Central memory CD8-positive, alpha-beta T cell (primary cell): ENCODE measurements at regions not wholly inside any gene's neighbourhood (a gene's known extent, or its start where the extent isn't known, plus 50 kb on each side); places are given as distances from the start of the nearest gene placed in this dataset.
"Not testable (repeated sequence)": the region's sequence is repeated elsewhere in the genome, so short reads cannot be mapped to it uniquely, and the experiment has no call there.

Source experiments
- ATAC-seq: fragments of 150-1000 bp; cut with Tn5 transposase; replicated peaks from 2 replicates; pipeline ENCODE4 v1.10.0; 2022; ENCODE audit warnings: mild to moderate bottlenecking, moderate FRiP score, moderate number of reproducible peaks; ENCODE audit not compliant: poor library complexity, severe bottlenecking; ENCODE audit errors: extremely low read depth
- DNase-seq, 2 donors: peaks; one replicate each; pipeline ENCODE4 v3.0.0; 2021; ENCODE audit warnings: low spot score in 2 of 2
- H3K27ac Mint-ChIP-seq: one replicate; pipeline ENCODE4 v1.8.0; 2022; ENCODE audit warnings: low read depth, mild to moderate bottlenecking, moderate library complexity, mixed read lengths
- H3K27me3 Mint-ChIP-seq: one replicate; pipeline ENCODE4 v1.8.0; 2022; ENCODE audit warnings: mixed read lengths
- H3K36me3 Mint-ChIP-seq: one replicate; pipeline ENCODE4 v1.8.0; 2022; ENCODE audit warnings: mild to moderate bottlenecking, moderate library complexity, mixed read lengths; ENCODE audit not compliant: insufficient read depth
- H3K4me1 Mint-ChIP-seq: one replicate; pipeline ENCODE4 v1.8.0; 2022; ENCODE audit warnings: mixed read lengths
- H3K4me3 Mint-ChIP-seq: one replicate; pipeline ENCODE4 v1.8.0; 2022; ENCODE audit warnings: mild to moderate bottlenecking, moderate library complexity, mixed read lengths
- H3K9me3 Mint-ChIP-seq: one replicate; pipeline ENCODE4 v1.8.0; 2022; ENCODE audit warnings: mixed read lengths

DNA sequence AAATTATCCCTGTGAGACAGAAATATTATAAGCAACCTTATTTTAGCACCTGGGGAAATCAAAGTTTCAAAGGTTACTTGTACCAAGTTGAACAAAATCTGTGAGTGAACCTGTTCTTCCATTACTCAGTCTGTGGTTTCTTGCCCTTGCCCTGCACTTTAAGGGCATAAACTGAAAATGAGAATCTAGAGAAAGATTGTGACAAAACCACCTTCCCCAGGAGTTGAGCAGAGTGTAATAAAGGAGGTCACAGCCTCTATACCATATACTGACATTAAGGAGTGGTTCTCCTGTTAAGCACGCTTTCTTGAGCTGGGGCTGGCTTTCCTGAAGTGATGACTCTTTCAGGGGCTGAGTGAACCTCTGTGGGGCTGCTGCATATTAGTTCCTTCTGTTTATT lies 143.4 kb downstream of the PDCD6IP start:
- ATAC-seq: no peak
- H3K4me1 Mint-ChIP-seq: peaks cover 5% of the 10 kb centered on the region
- no peak for DNase-seq
- no peaks in the 10 kb centered on the region for H3K9me3 Mint-ChIP-seq
- peaks cover 24% of the 10 kb centered on the region for H3K27me3 Mint-ChIP-seq
- H3K27ac Mint-ChIP-seq: no peak overlapping the region
- H3K36me3 Mint-ChIP-seq: peaks cover 2% of the 10 kb centered on the region
- H3K4me3 Mint-ChIP-seq: no peak overlapping the region

DNA sequence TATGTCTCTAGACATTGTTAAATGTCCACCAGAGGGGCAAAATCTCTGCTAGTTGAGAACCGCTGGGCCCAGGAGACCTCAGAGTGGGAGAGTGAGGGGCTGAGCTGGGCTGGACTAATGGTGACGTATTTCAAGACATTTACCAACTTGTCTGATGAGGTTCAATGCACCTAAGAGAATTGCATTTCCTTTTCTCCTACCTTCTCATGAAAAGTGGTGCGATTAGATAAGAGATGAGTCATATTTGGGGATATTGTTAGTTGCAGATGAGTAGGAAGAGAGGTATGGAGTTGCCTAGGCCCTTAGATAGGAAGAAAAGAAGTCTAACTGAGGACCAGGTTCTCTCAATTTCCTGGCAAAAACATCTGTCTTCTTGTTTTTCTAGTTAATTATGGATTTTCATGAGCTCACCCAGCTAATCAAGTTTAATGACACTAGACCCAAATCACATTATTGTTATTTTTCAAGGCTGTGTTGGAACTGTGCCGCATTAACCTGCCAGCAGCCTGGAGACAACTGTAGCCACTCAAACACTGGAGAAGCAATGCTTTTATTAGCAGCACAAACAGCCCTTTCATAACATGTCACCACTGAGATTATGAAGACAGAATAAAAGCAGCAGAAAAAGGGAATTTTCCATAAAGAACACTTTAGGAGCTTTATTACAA lies 144.2 kb downstream of the PDCD6IP start:
- Mint-ChIP-seq H3K9me3 (no peaks in the 10 kb centered on the region), H3K27ac (no peak overlapping the region), H3K36me3 (peaks cover 2% of the 10 kb centered on the region), H3K4me3 (no peak overlapping the region), H3K4me1 (peaks cover 5% of the 10 kb centered on the region), H3K27me3 (peaks cover 16% of the 10 kb centered on the region)
- ATAC-seq (no peak), DNase-seq (no peak)

DNA sequence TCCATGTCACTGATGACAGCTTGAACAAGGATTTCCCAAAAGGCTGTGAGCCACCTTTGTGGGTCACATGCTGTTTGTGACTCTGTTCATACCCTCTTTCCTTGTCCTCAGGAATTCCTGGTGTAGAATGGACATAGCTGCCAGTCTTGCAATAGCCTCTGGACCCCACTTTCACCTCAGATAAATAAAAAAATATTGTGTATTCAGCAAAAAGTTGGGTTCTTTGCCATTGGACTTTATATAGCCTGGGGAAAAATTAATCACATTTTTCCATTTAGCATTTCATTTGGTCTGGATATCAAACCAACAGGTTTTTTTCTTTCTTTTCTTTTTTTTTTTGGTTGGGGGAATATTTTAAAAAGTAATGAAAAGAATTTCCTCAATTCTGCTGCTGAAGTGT lies 144.8 kb downstream of the PDCD6IP start:
- H3K36me3 Mint-ChIP-seq: peaks cover 2% of the 10 kb centered on the region
- H3K27ac Mint-ChIP-seq: no peak overlapping the region
- no peak overlapping the region for H3K4me3 Mint-ChIP-seq
- H3K9me3 Mint-ChIP-seq: no peaks in the 10 kb centered on the region
- DNase-seq (no peak), ATAC-seq (no peak)
- peaks cover 5% of the 10 kb centered on the region for H3K4me1 Mint-ChIP-seq
- peaks cover 9% of the 10 kb centered on the region for H3K27me3 Mint-ChIP-seq

DNA sequence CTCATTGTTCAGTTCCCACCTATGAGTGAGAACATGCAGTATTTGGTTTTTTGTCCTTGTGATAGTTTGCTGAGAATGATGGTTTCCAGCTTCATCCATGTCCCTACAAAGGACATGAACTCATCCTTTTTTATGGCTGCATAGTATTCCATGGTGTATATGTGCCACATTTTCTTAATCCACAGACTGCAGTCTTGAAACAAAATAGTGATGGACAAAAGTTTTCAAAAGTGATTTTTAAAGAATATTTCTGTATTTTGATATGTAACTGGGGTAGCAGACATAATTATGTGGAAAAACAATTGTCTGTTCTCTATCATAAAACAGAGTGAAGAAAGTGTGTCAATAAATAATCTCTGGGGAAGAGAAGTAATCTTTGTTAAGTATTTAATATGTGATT lies 148.2 kb downstream of the PDCD6IP start:
- not testable (repeated sequence) for H3K4me3 Mint-ChIP-seq, H3K27ac Mint-ChIP-seq, DNase-seq, H3K9me3 Mint-ChIP-seq, H3K27me3 Mint-ChIP-seq, H3K4me1 Mint-ChIP-seq, ATAC-seq, H3K36me3 Mint-ChIP-seq

DNA sequence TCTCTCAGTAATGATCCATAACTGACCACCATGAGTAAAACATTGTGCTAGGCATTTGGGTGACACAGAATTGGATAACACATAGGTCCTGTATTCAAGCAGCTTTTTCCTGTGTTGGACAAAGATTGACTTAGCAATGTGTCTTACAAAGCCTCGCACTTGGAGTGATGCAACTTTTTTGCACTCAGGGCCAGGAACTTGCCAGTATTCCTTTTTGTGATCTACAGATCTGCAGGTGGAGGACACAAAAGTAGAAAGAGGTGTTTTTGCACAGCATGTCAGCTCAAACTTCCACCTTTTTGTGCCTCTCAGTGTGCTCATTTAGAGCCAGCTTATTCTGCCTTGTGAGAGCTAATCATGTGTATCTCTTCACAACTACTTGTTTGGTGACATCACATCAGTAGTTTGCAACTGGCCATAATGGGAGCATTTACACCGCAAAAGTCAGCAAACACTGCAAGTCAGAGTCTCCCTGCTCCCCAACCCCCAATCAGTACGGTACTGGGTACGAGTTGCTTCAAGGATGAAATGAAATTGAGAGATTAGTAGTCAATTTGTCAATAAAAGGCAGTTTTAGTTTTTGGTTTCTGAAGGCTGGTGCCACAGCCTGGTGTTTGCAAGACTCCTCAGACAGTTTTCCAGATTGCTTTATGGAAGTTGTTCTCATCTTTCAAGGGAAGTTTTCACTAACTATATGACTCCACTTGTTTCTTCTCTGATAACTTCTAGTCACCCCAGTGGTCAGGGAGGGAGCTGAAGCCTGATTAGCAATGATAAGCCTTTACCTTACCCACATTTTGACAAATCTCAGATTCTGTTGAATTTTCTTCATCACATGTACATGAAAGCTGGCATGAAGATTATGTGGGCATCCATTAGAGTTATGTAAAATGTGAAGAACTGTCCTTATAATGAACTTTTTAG lies 149.1 kb downstream of the PDCD6IP start:
- Mint-ChIP-seq H3K4me3 (no peak overlapping the region), H3K9me3 (no peaks in the 10 kb centered on the region)

DNA sequence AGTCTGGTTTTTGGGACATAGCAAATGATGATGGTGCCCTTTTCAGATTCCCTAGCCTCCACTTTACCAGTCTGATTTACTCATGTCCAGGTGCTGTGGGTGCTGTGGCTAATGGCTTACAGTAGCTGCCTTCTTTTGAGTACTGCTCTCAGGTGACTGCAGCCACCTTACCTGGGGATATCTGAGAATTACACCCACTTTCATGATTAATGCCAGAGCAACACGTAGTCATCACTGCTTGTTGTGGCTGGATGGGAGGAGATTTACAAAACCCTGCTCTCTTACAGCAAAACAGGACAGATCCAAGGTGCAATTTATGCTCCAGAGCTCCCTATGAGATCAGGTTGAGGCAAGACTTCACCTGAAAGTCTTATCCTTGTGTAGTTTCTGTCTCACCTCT lies 150.6 kb downstream of the PDCD6IP start:
- peaks cover 6% of the 10 kb centered on the region for H3K27me3 Mint-ChIP-seq

More for the DNA sequence above, 149.1 kb downstream of the PDCD6IP start:
- Mint-ChIP-seq H3K4me1 (no peaks in the 10 kb centered on the region), H3K27ac (no peak overlapping the region), H3K27me3 (peaks cover 9% of the 10 kb centered on the region), H3K36me3 (peaks cover 2% of the 10 kb centered on the region)
- no peak for DNase-seq
- no peak for ATAC-seq

DNA sequence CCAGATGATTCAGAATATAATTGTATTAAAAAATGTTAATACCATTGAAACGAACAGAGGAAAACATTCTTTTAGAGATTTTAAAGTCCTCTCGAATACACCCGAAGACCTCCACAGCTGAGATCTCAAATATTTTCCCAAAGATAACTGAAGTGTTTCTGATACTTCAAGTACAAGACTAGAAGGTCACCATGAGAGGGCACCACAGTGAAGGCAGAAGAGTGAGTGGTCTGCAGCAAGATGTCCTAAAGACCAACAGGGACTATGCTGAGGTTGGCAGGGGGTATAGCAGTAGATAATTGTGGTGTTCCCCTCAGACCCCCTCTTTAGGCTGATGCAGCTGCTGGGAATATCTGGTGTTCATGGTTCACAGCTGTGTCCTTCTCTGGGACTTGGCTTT lies 156.5 kb downstream of the PDCD6IP start:
- no peak overlapping the region for H3K4me3 Mint-ChIP-seq
- H3K36me3 Mint-ChIP-seq: no peaks in the 10 kb centered on the region
- no peaks in the 10 kb centered on the region for H3K4me1 Mint-ChIP-seq
- ATAC-seq (no peak), DNase-seq (no peak)
- no peaks in the 10 kb centered on the region for H3K9me3 Mint-ChIP-seq
- H3K27me3 Mint-ChIP-seq: no peaks in the 10 kb centered on the region
- H3K27ac Mint-ChIP-seq: no peak overlapping the region

More for the DNA sequence above, 150.6 kb downstream of the PDCD6IP start:
- Mint-ChIP-seq H3K4me3 (no peak overlapping the region), H3K36me3 (no peaks in the 10 kb centered on the region), H3K4me1 (no peaks in the 10 kb centered on the region), H3K9me3 (no peaks in the 10 kb centered on the region), H3K27ac (no peak overlapping the region)
- DNase-seq: no peak
- no peak for ATAC-seq

DNA sequence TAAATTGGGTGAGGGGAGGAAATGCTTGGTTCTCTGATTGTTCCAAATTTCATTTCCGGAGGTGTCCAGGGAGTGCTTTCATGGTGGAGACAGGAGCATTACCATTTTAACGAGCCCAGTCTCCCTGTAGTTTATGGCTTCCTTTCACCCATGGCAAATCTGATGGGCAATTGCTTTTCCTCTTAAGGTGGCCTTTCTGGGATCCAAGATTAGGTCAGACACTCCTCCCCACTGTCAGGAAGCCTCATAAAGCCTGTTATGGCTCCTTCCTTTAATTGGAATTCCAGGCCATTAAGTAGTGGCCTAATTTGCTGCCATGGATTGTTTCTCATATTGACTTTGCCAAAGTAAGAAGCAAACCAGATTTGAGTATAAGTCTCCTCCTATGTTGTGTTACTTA lies 157.8 kb downstream of the PDCD6IP start:
- Mint-ChIP-seq H3K27ac (no peak overlapping the region), H3K9me3 (no peaks in the 10 kb centered on the region), H3K27me3 (no peaks in the 10 kb centered on the region), H3K36me3 (no peaks in the 10 kb centered on the region), H3K4me1 (no peaks in the 10 kb centered on the region), H3K4me3 (no peak overlapping the region)
- ATAC-seq (no peak), DNase-seq (no peak)

DNA sequence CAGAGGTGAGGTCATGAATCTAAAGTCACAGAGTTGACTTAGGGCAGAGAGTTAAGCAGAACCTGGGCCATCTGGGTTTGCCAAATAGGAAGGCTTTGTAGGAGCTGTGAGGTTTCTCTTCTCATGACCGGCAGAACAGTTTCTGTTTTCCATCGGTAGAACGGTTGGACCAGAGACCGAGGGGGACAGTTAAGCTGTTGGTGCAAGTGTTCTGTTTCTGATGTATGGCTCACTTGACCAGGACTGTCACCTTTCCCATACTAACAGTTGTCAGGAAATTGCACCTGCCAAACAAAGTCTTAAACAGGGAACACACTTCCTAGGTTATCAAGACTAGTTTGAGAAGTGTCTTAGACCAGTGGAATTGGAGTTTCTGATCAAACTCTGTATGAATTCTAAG lies 158.3 kb downstream of the PDCD6IP start:
- ATAC-seq (no peak), DNase-seq (no peak)
- H3K9me3 Mint-ChIP-seq: no peaks in the 10 kb centered on the region
- H3K27me3 Mint-ChIP-seq: no peaks in the 10 kb centered on the region
- H3K36me3 Mint-ChIP-seq: no peaks in the 10 kb centered on the region
- no peaks in the 10 kb centered on the region for H3K4me1 Mint-ChIP-seq
- no peak overlapping the region for H3K4me3 Mint-ChIP-seq
- no peak overlapping the region for H3K27ac Mint-ChIP-seq

DNA sequence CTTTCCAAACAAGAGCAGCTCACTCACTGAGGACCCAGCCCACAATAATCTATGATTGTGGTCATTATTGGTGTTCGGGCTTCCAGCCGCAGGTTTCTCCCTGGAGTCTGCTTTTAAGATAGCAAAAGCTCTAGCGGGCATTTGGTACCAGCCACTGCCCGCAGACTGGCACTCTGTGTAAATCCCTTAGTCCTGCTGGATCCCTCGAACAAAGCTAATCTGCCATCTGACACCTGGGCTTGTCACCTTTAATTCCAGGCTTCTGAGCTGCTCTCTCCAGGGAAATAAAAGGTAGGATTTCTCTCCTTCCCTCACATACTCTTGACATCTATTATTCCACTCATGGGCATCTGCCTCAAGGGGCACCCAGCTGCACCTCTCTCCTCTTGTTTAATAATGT lies 158.7 kb downstream of the PDCD6IP start:
- ATAC-seq (no peak), DNase-seq (no peak)
- H3K36me3 Mint-ChIP-seq: no peaks in the 10 kb centered on the region
- H3K27ac Mint-ChIP-seq: no peak overlapping the region
- H3K27me3 Mint-ChIP-seq: no peaks in the 10 kb centered on the region
- no peaks in the 10 kb centered on the region for H3K4me1 Mint-ChIP-seq
- no peaks in the 10 kb centered on the region for H3K9me3 Mint-ChIP-seq
- H3K4me3 Mint-ChIP-seq: no peak overlapping the region

DNA sequence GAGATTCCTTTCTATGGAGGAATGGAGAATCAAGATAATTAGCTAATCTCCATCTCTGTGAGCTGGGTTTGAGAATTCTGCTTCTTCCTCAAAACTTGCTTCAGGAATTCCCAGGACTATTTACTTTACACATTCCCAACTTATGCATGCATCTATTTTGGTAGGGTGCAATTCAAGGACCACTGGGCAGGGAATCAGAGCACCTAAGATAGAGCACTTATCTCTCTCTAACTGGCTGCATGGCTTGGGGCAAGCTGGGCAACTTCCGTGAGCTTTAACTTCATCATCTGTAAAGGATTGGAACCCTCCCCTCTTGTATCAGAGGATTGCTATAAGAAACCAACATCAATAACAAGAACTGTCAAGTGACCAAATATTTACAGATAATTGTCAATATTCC lies 160.2 kb downstream of the PDCD6IP start:
- ATAC-seq: no peak

DNA sequence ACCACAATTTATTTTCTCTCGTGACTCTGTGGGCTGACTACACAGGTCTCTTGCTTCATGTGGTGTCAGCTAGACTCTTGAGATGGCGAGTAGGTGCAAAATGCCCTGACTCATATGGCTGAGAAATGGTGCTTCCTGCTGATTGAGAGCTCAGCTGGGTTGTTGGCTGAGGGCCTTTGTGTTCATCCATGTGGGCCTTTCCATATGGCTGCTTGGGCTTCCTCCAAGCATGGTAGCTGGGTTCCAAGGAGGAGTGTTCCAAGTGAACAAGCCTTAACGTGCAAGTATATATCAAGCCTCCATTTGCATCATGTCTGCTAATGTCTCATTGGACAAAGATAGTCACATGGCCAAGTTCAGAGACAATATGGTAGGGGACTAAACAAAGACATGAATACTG lies 164.0 kb downstream of the PDCD6IP start:
- DNase-seq: no peak
- H3K36me3 Mint-ChIP-seq: peaks cover 1% of the 10 kb centered on the region
- no peaks in the 10 kb centered on the region for H3K9me3 Mint-ChIP-seq
- no peaks in the 10 kb centered on the region for H3K4me1 Mint-ChIP-seq
- no peak overlapping the region for H3K27ac Mint-ChIP-seq
- no peak for ATAC-seq
- H3K27me3 Mint-ChIP-seq: peaks cover 2% of the 10 kb centered on the region
- H3K4me3 Mint-ChIP-seq: no peak overlapping the region

More for the DNA sequence above, 160.2 kb downstream of the PDCD6IP start:
- DNase-seq: no peak
- Mint-ChIP-seq H3K27me3 (no peaks in the 10 kb centered on the region), H3K36me3 (peaks cover 1% of the 10 kb centered on the region), H3K9me3 (no peaks in the 10 kb centered on the region), H3K4me3 (no peak overlapping the region), H3K4me1 (no peaks in the 10 kb centered on the region), H3K27ac (no peak overlapping the region)

DNA sequence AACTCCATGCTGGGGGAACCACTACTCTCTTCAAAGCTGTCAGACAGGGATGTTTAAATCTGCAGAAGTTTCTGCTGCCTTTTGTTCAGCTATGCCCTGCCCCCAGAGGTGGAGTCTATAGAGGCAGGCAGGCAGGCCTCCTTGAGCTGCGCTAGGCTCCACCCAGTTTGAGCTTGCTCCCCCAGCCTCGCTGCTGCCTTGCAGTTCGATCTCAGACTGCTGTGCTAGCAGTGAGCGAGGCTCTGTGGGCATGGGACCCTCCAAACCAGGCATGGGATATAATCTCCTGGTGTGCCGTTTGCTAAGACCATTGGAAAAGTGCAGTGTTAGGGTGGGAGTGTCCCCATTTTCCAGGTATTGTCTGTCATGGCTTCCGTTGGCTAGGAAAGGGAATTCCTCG lies 171.8 kb downstream of the PDCD6IP start:
- not testable (repeated sequence) for ATAC-seq, H3K4me3 Mint-ChIP-seq, H3K9me3 Mint-ChIP-seq, H3K27ac Mint-ChIP-seq, DNase-seq, H3K36me3 Mint-ChIP-seq, H3K4me1 Mint-ChIP-seq
- peaks cover 52% of the 10 kb centered on the region for H3K27me3 Mint-ChIP-seq
